GM12878 (cell line): ENCODE measurements at regions not wholly inside any gene's neighbourhood (a gene's known extent, or its start where the extent isn't known, plus 50 kb on each side); places are given as distances from the start of the nearest gene placed in this dataset.

Experiments
- ATAC-seq: fragments of 200-7000 bp; cut with Tn5 transposase; 3 replicates; pipeline ENCODE4 v1.9.1; 2020; ENCODE audit warnings: mild to moderate bottlenecking, moderate library complexity
- BruUV-seq: library from RNA; stranded (reverse); fragments of 400-500 nt; replicated peaks from 2 replicates; lab custom pipeline; 2021; lab: Mats Ljungman, UMichigan
- CTCF ChIA-PET: fragments of 300-600 bp; sonication (Branson Sonifier 250); formaldehyde crosslinking; extraction: SDS; loops from one replicate; lab custom pipeline; 2021; ENCODE audit warnings: inconsistent platforms; lab: Yijun Ruan, JAX
- POLR2A ChIA-PET: fragments of 350-600 bp; formaldehyde crosslinking; extraction: SDS; loops from one replicate; lab custom pipeline; 2021; ENCODE audit warnings: inconsistent platforms; lab: Charles Lee
- RAD21 ChIA-PET: fragments of 300-600 bp; sonication (Branson Sonifier 250); formaldehyde crosslinking; loops from one replicate; lab custom pipeline; 2023; ENCODE audit warnings: antibody characterized with exemption; ENCODE audit not compliant: unreplicated experiment; lab: Charles Lee
- SMC1A ChIA-PET: fragments of 300-600 bp; sonication (Branson Sonifier 250); formaldehyde crosslinking; loops from one replicate; lab custom pipeline; 2023; ENCODE audit not compliant: unreplicated experiment, uncharacterized antibody; lab: Charles Lee
- DNase-seq: peaks from one replicate; pipeline ENCODE4 v3.0.0-alpha.2; 2011; ENCODE audit warnings: low read depth, low spot score
- FAIRE-seq: peaks from 3 replicates; lab custom pipeline; 2011; peaks lifted over from hg19 to GRCh38; lab: Jason Lieb, UNC
- H2AFZ ChIP-seq: 2 replicates; pipeline ENCODE4 v1.6.0; 2011; ENCODE audit warnings: low read depth, low read length, control low read depth; ENCODE audit not compliant: control insufficient read depth
- H3K27ac ChIP-seq: 2 replicates; pipeline ENCODE4 v1.5.1; 2011; ENCODE audit warnings: control low read depth; ENCODE audit not compliant: control insufficient read depth, insufficient read depth
- H3K27me3 ChIP-seq, 2 experiments: replicated peaks in 1 of 2; 2 replicates each; pipeline versions ENCODE4 v1.6.0 to v1.6.1; 2011; ENCODE audit warnings: low read length in 1 of 2; ENCODE audit not compliant: control insufficient read depth in 2 of 2, insufficient read depth in 2 of 2
- H3K36me3 ChIP-seq, 2 experiments: 2 replicates each; pipeline ENCODE4 v1.5.1; 2011; ENCODE audit warnings: low read length in 1 of 2; ENCODE audit not compliant: control insufficient read depth in 2 of 2, insufficient read depth in 2 of 2
- H3K4me1 ChIP-seq: 2 replicates; pipeline ENCODE4 v1.6.1; 2011; ENCODE audit warnings: mild to moderate bottlenecking, low read length, moderate library complexity, mixed read lengths; ENCODE audit not compliant: control insufficient read depth, insufficient read depth
- H3K4me2 ChIP-seq: 2 replicates; pipeline ENCODE4 v1.6.0; 2011; ENCODE audit warnings: control low read depth; ENCODE audit not compliant: control insufficient read depth, insufficient read depth
- H3K4me3 ChIP-seq: fragments of 200-600 bp; sonication (generic); 2 replicates; pipeline ENCODE4 v1.5.1; 2016
- H3K79me2 ChIP-seq: 2 replicates; pipeline ENCODE4 v1.6.0; 2011; ENCODE audit warnings: low read length; ENCODE audit not compliant: control insufficient read depth, insufficient read depth
- H3K9ac ChIP-seq: 2 replicates; pipeline ENCODE4 v1.8.0; 2011; ENCODE audit warnings: low read length, control low read depth, mixed read lengths; ENCODE audit not compliant: control insufficient read depth, insufficient read depth
- H3K9me3 ChIP-seq: replicated peaks from 3 replicates; pipeline ENCODE4 v1.5.1; 2011; ENCODE audit warnings: mild to moderate bottlenecking, low read length; ENCODE audit not compliant: control insufficient read depth, insufficient read depth
- H4K20me1 ChIP-seq: 2 replicates; pipeline ENCODE4 v1.6.0; 2011; ENCODE audit not compliant: control insufficient read depth, insufficient read depth
- ESRRA ChIP-seq: IDR thresholded peaks from 2 replicates; pipeline ENCODE4 v1.6.1; 2012; ENCODE audit warnings: mild to moderate bottlenecking, low read length, improper control_type of control experiment
- HCFC1 ChIP-seq: fragments of 150-350 bp; IDR thresholded peaks from 2 replicates; pipeline ENCODE4 v1.6.1; 2014; ENCODE audit warnings: low read length
- JUNB ChIP-seq: IDR thresholded peaks from 2 replicates; pipeline ENCODE4 v1.6.1; 2016; ENCODE audit warnings: antibody characterized with exemption, mild to moderate bottlenecking
- MEF2A ChIP-seq: IDR thresholded peaks from 2 replicates; pipeline ENCODE4 v1.6.1; 2011; ENCODE audit warnings: low read depth, mild to moderate bottlenecking, low read length, moderate library complexity; ENCODE audit not compliant: insufficient read depth
- SMAD1 ChIP-seq: fragments of 450-650 bp; IDR thresholded peaks from 2 replicates; pipeline ENCODE4 v1.6.1; 2018; ENCODE audit warnings: mild to moderate bottlenecking, low read depth; ENCODE audit not compliant: partially characterized antibody
- SMC3 ChIP-seq: IDR thresholded peaks from 2 replicates; pipeline ENCODE4 v1.6.1; 2011; ENCODE audit warnings: low read length, improper control_type of control experiment, borderline replicate concordance
- SRF ChIP-seq, 2 experiments: IDR thresholded peaks; 2 replicates each; pipeline ENCODE4 v1.6.1; 2011; ENCODE audit warnings: low read depth in 2 of 2, low read length in 2 of 2, mild to moderate bottlenecking in 1 of 2, moderate library complexity in 1 of 2
- TBL1XR1 ChIP-seq: IDR thresholded peaks from 2 replicates; pipeline ENCODE4 v1.6.1; 2012; ENCODE audit warnings: low read depth, low read length, improper control_type of control experiment
- TCF12 ChIP-seq: IDR thresholded peaks from 2 replicates; pipeline ENCODE4 v1.6.1; 2011; ENCODE audit warnings: low read depth, mild to moderate bottlenecking, low read length
- ZBTB11 ChIP-seq: fragments of 450-650 bp; formaldehyde crosslinking; IDR thresholded peaks from 2 replicates; pipeline ENCODE4 v1.5.0; 2022; ENCODE audit warnings: mild to moderate bottlenecking, missing genetic modification characterization
- ZNF207 ChIP-seq: fragments of 450-650 bp; IDR thresholded peaks from 2 replicates; pipeline ENCODE4 v1.6.1; 2014; ENCODE audit warnings: antibody characterized with exemption, mild to moderate bottlenecking, borderline replicate concordance
- ZNF592 ChIP-seq: fragments of 450-650 bp; IDR thresholded peaks from 2 replicates; pipeline ENCODE4 v1.6.1; 2017; ENCODE audit warnings: mild to moderate bottlenecking, moderate library complexity
- ZSCAN29 ChIP-seq: fragments of 450-650 bp; IDR thresholded peaks from 2 replicates; pipeline ENCODE4 v1.6.1; 2017; ENCODE audit warnings: mild to moderate bottlenecking, moderate library complexity
- WGBS: methylation state at CpG from one replicate; pipeline ENCODE4 v1.1.6; 2016; ENCODE audit warnings: low lambda C conversion rate; ENCODE audit not compliant: insufficient replicate concordance, insufficient coverage; ENCODE audit errors: missing lambda C conversion rate; 5-methylcytosine and 5-hydroxymethylcytosine counted together
- in situ Hi-C: fragments of 300-500 bp; cut with MboI; formaldehyde crosslinking; loops from 9 replicates; pipeline ENCODE4 v1.14.3; 2018; ENCODE audit warnings: mixed read lengths
- intact Hi-C: fragments of 100-400 bp; cut with micrococcal nuclease; formaldehyde crosslinking; loops from one replicate; pipeline ENCODE4 v1.14.2; 2022; ENCODE audit not compliant: unreplicated experiment
- TF ChIP-seq, protein P1 (sequence below): fragments of 450-650 bp; formaldehyde crosslinking; IDR thresholded peaks from 2 replicates; pipeline ENCODE4 v1.4.0; 2020; ENCODE audit warnings: mild to moderate bottlenecking, moderate library complexity

- CTCF ChIA-PET: interaction anchor here (0.6 to 4.8 kb wide), 12 partner anchors 20 to 585 kb away, joined by 3 to 46 read pairs (median 4); no protein-coding TSS in a partner anchor
- Histone ChIP-seq H3K36me3 (no peaks in the 10 kb centered on the region), H3K79me2 (no peaks in the 10 kb centered on the region), H4K20me1 (no peaks in the 10 kb centered on the region), H3K9ac (no peak overlapping the region), H3K27me3 (no peaks in the 10 kb centered on the region; a peak in 1 of 4 replicates), H3K4me3 (no peak overlapping the region), H3K27ac (no peak overlapping the region), H3K9me3 (no peaks in the 10 kb centered on the region), H3K4me1 (no peaks in the 10 kb centered on the region), H3K4me2 (no peak overlapping the region), H2AFZ (no peak overlapping the region)
- BruUV-seq: no TSS peak
- POLR2A ChIA-PET: no interaction called here
- SMC1A ChIA-PET: interaction anchor here (1.1 to 2.4 kb wide), 5 partner anchors 30 to 173 kb away, joined by 3 to 7 read pairs (median 6); no protein-coding TSS in a partner anchor
- no peak for ATAC-seq
- intact Hi-C loops (loop anchor here (1.0 to 5.0 kb wide), 3 partner anchors 80 to 251 kb away; no protein-coding TSS in a partner anchor), in situ Hi-C loops (no loop called here)
- no peak for DNase-seq
- no peak for FAIRE-seq
- RAD21 ChIA-PET: interaction anchor here (1.3 kb wide), 1 partner anchor 32 kb away, joined by 3 read pairs; no protein-coding TSS in a partner anchor
- 43% methylated on average over 2 of the region's 2 CpGs for WGBS
- no peak for TF ChIP-seq SMAD1
- TF ChIP-seq SMC3: no peak
- TF ChIP-seq ZNF207: no peak
- no peak for TF ChIP-seq HCFC1
- TF ChIP-seq TCF12: no peak
- TF ChIP-seq MEF2A: no peak
- no peak for TF ChIP-seq TBL1XR1
- TF ChIP-seq SRF (IDR thresholded peaks at IDR 0.05; ENCODE audit: low read depth in 2 of 2, low read length in 2 of 2): no peak
- TF ChIP-seq, protein P1, sequence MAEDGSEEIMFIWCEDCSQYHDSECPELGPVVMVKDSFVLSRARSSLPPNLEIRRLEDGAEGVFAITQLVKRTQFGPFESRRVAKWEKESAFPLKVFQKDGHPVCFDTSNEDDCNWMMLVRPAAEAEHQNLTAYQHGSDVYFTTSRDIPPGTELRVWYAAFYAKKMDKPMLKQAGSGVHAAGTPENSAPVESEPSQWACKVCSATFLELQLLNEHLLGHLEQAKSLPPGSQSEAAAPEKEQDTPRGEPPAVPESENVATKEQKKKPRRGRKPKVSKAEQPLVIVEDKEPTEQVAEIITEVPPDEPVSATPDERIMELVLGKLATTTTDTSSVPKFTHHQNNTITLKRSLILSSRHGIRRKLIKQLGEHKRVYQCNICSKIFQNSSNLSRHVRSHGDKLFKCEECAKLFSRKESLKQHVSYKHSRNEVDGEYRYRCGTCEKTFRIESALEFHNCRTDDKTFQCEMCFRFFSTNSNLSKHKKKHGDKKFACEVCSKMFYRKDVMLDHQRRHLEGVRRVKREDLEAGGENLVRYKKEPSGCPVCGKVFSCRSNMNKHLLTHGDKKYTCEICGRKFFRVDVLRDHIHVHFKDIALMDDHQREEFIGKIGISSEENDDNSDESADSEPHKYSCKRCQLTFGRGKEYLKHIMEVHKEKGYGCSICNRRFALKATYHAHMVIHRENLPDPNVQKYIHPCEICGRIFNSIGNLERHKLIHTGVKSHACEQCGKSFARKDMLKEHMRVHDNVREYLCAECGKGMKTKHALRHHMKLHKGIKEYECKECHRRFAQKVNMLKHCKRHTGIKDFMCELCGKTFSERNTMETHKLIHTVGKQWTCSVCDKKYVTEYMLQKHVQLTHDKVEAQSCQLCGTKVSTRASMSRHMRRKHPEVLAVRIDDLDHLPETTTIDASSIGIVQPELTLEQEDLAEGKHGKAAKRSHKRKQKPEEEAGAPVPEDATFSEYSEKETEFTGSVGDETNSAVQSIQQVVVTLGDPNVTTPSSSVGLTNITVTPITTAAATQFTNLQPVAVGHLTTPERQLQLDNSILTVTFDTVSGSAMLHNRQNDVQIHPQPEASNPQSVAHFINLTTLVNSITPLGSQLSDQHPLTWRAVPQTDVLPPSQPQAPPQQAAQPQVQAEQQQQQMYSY (CRISPR knock-in tag): no peak
- no peak for TF ChIP-seq JUNB
- no peak for TF ChIP-seq ZBTB11 (CRISPR knock-in tag)
- no peak for TF ChIP-seq ESRRA
- TF ChIP-seq ZSCAN29: no peak
- no peak for TF ChIP-seq ZNF592
Measured at GRCh38 chr2:175282886-175283285, 101.4 kb upstream of the ATP5MC3 start.
